HFFc6 (cell line): ENCODE measurements at regions not wholly inside any gene's neighbourhood (a gene's known extent, or its start where the extent isn't known, plus 50 kb on each side); places are given as distances from the start of the nearest gene placed in this dataset.

Source experiments
- DNase-seq: peaks from one replicate; pipeline ENCODE4 v3.0.0-alpha.2; 2018
- H3K27ac Mint-ChIP-seq: 2 replicates; pipeline ENCODE4 v1.8.0; 2020; ENCODE audit warnings: mild to moderate bottlenecking, mixed read lengths
- H3K27me3 Mint-ChIP-seq: 2 replicates; pipeline ENCODE4 v1.8.0; 2021; ENCODE audit warnings: mild to moderate bottlenecking, moderate library complexity, mixed read lengths; ENCODE audit not compliant: insufficient read depth
- H3K36me3 Mint-ChIP-seq: 2 replicates; pipeline ENCODE4 v1.8.0; 2021; ENCODE audit warnings: low read depth, mixed read lengths
- H3K4me1 Mint-ChIP-seq: 2 replicates; pipeline ENCODE4 v1.8.0; 2020; ENCODE audit warnings: low read depth, mixed read lengths
- H3K4me3 Mint-ChIP-seq: 2 replicates; pipeline ENCODE4 v1.8.0; 2020; ENCODE audit warnings: mild to moderate bottlenecking, moderate library complexity, mixed read lengths
- H3K9me3 Mint-ChIP-seq: 2 replicates; pipeline ENCODE4 v1.8.0; 2020; ENCODE audit warnings: mild to moderate bottlenecking, mixed read lengths
- CTCF ChIP-seq: fragments of 200-600 bp; sonication (generic); IDR thresholded peaks from 2 replicates; pipeline ENCODE4 v1.5.0; 2021; ENCODE audit warnings: antibody characterized with exemption, mild to moderate bottlenecking

GRCh38 chr2:149819356-149819957 lies 231.9 kb upstream of the MMADHC start:
- no peaks in the 10 kb centered on the region for H3K27me3 Mint-ChIP-seq
- no peak overlapping the region for H3K27ac Mint-ChIP-seq

GRCh38 chr2:149816756-149817551 lies 229.4 kb upstream of the MMADHC start:
- peaks cover 11% of the 10 kb centered on the region for H3K4me1 Mint-ChIP-seq
- no peaks in the 10 kb centered on the region for H3K36me3 Mint-ChIP-seq
- no peaks in the 10 kb centered on the region for H3K27me3 Mint-ChIP-seq
- no peak for TF ChIP-seq CTCF
- no peak overlapping the region for H3K27ac Mint-ChIP-seq
- no peaks in the 10 kb centered on the region for H3K9me3 Mint-ChIP-seq
- H3K4me3 Mint-ChIP-seq = no peak overlapping the region
- DNase-seq = no peak

More at GRCh38 chr2:149819356-149819957, 231.9 kb upstream of the MMADHC start:
- Mint-ChIP-seq H3K9me3 (no peaks in the 10 kb centered on the region), H3K4me3 (no peak overlapping the region), H3K4me1 (peaks cover 11% of the 10 kb centered on the region), H3K36me3 (no peaks in the 10 kb centered on the region)
- TF ChIP-seq CTCF = no peak
- no peak for DNase-seq

GRCh38 chr2:149815941-149816340 lies 228.4 kb upstream of the MMADHC start:
- Mint-ChIP-seq H3K9me3 (no peaks in the 10 kb centered on the region), H3K36me3 (no peaks in the 10 kb centered on the region), H3K27ac (no peak overlapping the region), H3K4me3 (no peak overlapping the region), H3K27me3 (no peaks in the 10 kb centered on the region), H3K4me1 (peaks cover 11% of the 10 kb centered on the region)
- TF ChIP-seq CTCF = no peak
- no peak for DNase-seq

- H3K27me3 Mint-ChIP-seq = no peaks in the 10 kb centered on the region
- no peak overlapping the region for H3K27ac Mint-ChIP-seq
- TF ChIP-seq CTCF = no peak
- peaks cover 11% of the 10 kb centered on the region for H3K4me1 Mint-ChIP-seq
- no peaks in the 10 kb centered on the region for H3K9me3 Mint-ChIP-seq
- no peak overlapping the region for H3K4me3 Mint-ChIP-seq
- H3K36me3 Mint-ChIP-seq = no peaks in the 10 kb centered on the region
- DNase-seq = no peak
Measured at GRCh38 chr2:149814901-149815300, 227.3 kb upstream of the MMADHC start.

- no peak for DNase-seq
- TF ChIP-seq CTCF = no peak
- Mint-ChIP-seq H3K27me3 (no peaks in the 10 kb centered on the region), H3K9me3 (no peaks in the 10 kb centered on the region), H3K27ac (no peak overlapping the region), H3K4me1 (peaks cover 11% of the 10 kb centered on the region), H3K4me3 (no peak overlapping the region), H3K36me3 (no peaks in the 10 kb centered on the region)
Measured at GRCh38 chr2:149814049-149814448, 226.5 kb upstream of the MMADHC start.
